Smooth muscle cell (in vitro differentiated cells): ENCODE measurements at regions not wholly inside any gene's neighbourhood (a gene's known extent, or its start where the extent isn't known, plus 50 kb on each side); places are given as distances from the start of the nearest gene placed in this dataset.
A peak's percentile ranks its signal among the peaks of the same experiment; 100 is the strongest.

Experiments
- DNase-seq: peaks from one replicate; lab custom pipeline; 2025; ENCODE audit not compliant: unreplicated experiment; lab: John Stamatoyannopoulos, UW
- H2AFZ ChIP-seq: fragments of 200-600 bp; sonication (generic); 2 replicates; pipeline ENCODE4 v1.6.0; 2016; ENCODE audit warnings: antibody characterized with exemption, low read depth, mild to moderate bottlenecking
- H3F3A ChIP-seq: fragments of 200-600 bp; sonication (generic); 2 replicates; pipeline ENCODE4 v1.6.0; 2017; ENCODE audit warnings: antibody characterized with exemption, low read depth
- H3K27ac ChIP-seq: fragments of 200-600 bp; sonication (generic); 2 replicates; pipeline ENCODE4 v1.5.1; 2016; ENCODE audit warnings: low read depth, mild to moderate bottlenecking
- H3K27me3 ChIP-seq: fragments of 200-600 bp; sonication (generic); 2 replicates; pipeline ENCODE4 v1.6.1; 2016; ENCODE audit warnings: low read depth, mild to moderate bottlenecking
- H3K36me3 ChIP-seq: fragments of 200-600 bp; sonication (generic); 2 replicates; pipeline ENCODE4 v1.5.1; 2016; ENCODE audit warnings: low read depth
- H3K4me1 ChIP-seq: fragments of 200-600 bp; sonication (generic); 2 replicates; pipeline ENCODE4 v1.5.1; 2016; ENCODE audit warnings: low read depth
- H3K4me2 ChIP-seq: fragments of 200-600 bp; sonication (generic); 2 replicates; pipeline ENCODE4 v1.6.0; 2016; ENCODE audit warnings: mild to moderate bottlenecking
- H3K4me3 ChIP-seq: fragments of 200-600 bp; sonication (generic); 2 replicates; pipeline ENCODE4 v1.5.1; 2016; ENCODE audit warnings: mild to moderate bottlenecking
- H3K79me2 ChIP-seq: fragments of 200-600 bp; sonication (generic); 2 replicates; pipeline ENCODE4 v1.6.0; 2016; ENCODE audit warnings: low read depth, mild to moderate bottlenecking
- H3K9ac ChIP-seq: fragments of 200-600 bp; sonication (generic); 2 replicates; pipeline ENCODE4 v1.6.0; 2016; ENCODE audit warnings: low read depth
- H3K9me3 ChIP-seq: fragments of 200-600 bp; sonication (generic); replicated peaks from 2 replicates; pipeline ENCODE4 v1.5.1; 2016; ENCODE audit warnings: low read depth
- H4K20me1 ChIP-seq: fragments of 200-600 bp; sonication (generic); 2 replicates; pipeline ENCODE4 v1.6.0; 2016; ENCODE audit warnings: low read depth
- WGBS: methylation state at CpG from one replicate; pipeline ENCODE4 v1.1.7; 2016; ENCODE audit warnings: low lambda C conversion rate; 5-methylcytosine and 5-hydroxymethylcytosine counted together
- TF ChIP-seq, protein P1 (sequence below): fragments of 200-600 bp; sonication (generic); IDR thresholded peaks from 2 replicates; pipeline ENCODE4 v1.5.1; 2017; ENCODE audit warnings: borderline replicate concordance, mild to moderate bottlenecking, antibody characterized with exemption; ENCODE audit not compliant: insufficient read depth, poor library complexity, severe bottlenecking

- WGBS, result 45% methylated on average over 2 of the region's 2 CpGs
- DNase-seq, result no peak
- TF ChIP-seq, protein P1, sequence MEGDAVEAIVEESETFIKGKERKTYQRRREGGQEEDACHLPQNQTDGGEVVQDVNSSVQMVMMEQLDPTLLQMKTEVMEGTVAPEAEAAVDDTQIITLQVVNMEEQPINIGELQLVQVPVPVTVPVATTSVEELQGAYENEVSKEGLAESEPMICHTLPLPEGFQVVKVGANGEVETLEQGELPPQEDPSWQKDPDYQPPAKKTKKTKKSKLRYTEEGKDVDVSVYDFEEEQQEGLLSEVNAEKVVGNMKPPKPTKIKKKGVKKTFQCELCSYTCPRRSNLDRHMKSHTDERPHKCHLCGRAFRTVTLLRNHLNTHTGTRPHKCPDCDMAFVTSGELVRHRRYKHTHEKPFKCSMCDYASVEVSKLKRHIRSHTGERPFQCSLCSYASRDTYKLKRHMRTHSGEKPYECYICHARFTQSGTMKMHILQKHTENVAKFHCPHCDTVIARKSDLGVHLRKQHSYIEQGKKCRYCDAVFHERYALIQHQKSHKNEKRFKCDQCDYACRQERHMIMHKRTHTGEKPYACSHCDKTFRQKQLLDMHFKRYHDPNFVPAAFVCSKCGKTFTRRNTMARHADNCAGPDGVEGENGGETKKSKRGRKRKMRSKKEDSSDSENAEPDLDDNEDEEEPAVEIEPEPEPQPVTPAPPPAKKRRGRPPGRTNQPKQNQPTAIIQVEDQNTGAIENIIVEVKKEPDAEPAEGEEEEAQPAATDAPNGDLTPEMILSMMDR, result no peak
- Histone ChIP-seq H3K27ac (no peak overlapping the region), H3F3A (no peaks in the 10 kb centered on the region), H3K27me3 (no peaks in the 10 kb centered on the region), H3K79me2 (no peaks in the 10 kb centered on the region), H3K4me1 (no peaks in the 10 kb centered on the region), H4K20me1 (no peaks in the 10 kb centered on the region), H3K9me3 (no peaks in the 10 kb centered on the region), H3K36me3 (no peaks in the 10 kb centered on the region), H2AFZ (peak overlapping the region; percentile 18), H3K4me3 (no peak overlapping the region), H3K4me2 (no peak overlapping the region), H3K9ac (no peak overlapping the region)
Measured at GRCh38 chr5:117788596-117788995, 1199.8 kb downstream of the DTWD2 start.

DNA sequence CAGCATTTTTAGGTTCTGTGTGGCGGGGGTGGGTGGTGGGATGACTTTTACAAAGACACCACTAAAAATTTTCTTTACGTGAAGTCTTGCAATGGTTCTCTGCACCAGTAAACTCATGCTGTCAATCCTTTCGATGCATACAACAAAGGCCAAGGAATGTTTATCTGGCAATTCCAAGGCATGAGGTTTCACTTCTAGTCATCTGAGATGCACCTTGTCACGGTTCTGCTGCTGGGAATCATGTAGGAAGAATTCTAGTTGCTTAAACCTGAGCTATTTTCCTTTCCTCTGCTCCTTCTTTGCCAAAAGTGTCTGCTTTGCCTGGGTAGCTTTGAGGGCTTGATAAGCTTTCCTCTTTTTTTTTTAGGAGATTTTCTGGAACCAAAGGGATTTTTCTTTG is 1204.5 kb upstream of the SEMA6A start:
- no peak for DNase-seq
- Histone ChIP-seq H2AFZ (no peak overlapping the region), H3K27me3 (no peaks in the 10 kb centered on the region), H3K27ac (no peak overlapping the region), H3K79me2 (no peaks in the 10 kb centered on the region), H3K4me2 (no peak overlapping the region), H3K9me3 (no peaks in the 10 kb centered on the region), H3K36me3 (no peaks in the 10 kb centered on the region), H3K4me1 (no peaks in the 10 kb centered on the region), H3K4me3 (no peak overlapping the region), H3F3A (no peaks in the 10 kb centered on the region), H4K20me1 (no peaks in the 10 kb centered on the region), H3K9ac (no peak overlapping the region)
- TF ChIP-seq, protein P1, result no peak
- WGBS, result 92% methylated on average over 4 of the region's 4 CpGs

DNA sequence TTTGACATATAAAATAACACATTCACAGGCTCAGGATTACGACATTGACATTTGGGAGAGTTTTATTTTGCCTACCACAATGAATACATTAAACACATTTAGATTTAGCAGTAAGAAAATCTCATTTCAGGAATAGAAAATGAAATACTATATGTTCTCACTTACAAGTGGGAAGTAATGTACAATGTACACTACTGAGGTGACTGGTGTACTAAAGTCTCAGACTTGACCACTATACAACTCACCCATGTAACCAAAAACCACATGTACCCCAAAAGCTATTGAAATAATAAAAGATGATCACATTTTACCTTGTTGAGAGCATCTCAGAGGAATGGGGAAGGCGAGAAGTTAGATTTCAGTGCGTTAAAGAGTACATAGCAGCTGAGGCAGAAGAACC is 1202.4 kb upstream of the SEMA6A start:
- 95% methylated on average over 3 of the region's 3 CpGs for WGBS
- TF ChIP-seq, protein P1, result no peak

GRCh38 chr5:117769877-117770276 is 1195.3 kb upstream of the SEMA6A start:
- H3K27ac ChIP-seq, result no peak overlapping the region
- no peak overlapping the region for H3K9ac ChIP-seq
- H3K27me3 ChIP-seq, result no peaks in the 10 kb centered on the region
- 94% methylated on average over 2 of the region's 2 CpGs for WGBS
- H3K4me1 ChIP-seq, result no peaks in the 10 kb centered on the region
- no peaks in the 10 kb centered on the region for H3F3A ChIP-seq
- no peak overlapping the region for H2AFZ ChIP-seq
- no peak for DNase-seq
- no peaks in the 10 kb centered on the region for H3K9me3 ChIP-seq
- no peak overlapping the region for H3K4me2 ChIP-seq
- TF ChIP-seq, protein P1, result no peak
- no peaks in the 10 kb centered on the region for H3K79me2 ChIP-seq
- H3K4me3 ChIP-seq, result no peak overlapping the region
- H3K36me3 ChIP-seq, result no peaks in the 10 kb centered on the region
- H4K20me1 ChIP-seq, result no peaks in the 10 kb centered on the region

More for the DNA sequence above, 1202.4 kb upstream of the SEMA6A start:
- H3K9me3 ChIP-seq, result no peaks in the 10 kb centered on the region
- no peaks in the 10 kb centered on the region for H3K4me1 ChIP-seq
- H2AFZ ChIP-seq, result no peak overlapping the region
- H3K4me2 ChIP-seq, result no peak overlapping the region
- no peaks in the 10 kb centered on the region for H4K20me1 ChIP-seq
- H3F3A ChIP-seq, result no peaks in the 10 kb centered on the region
- no peak overlapping the region for H3K9ac ChIP-seq
- no peaks in the 10 kb centered on the region for H3K36me3 ChIP-seq
- H3K79me2 ChIP-seq, result no peaks in the 10 kb centered on the region
- H3K4me3 ChIP-seq, result no peak overlapping the region
- no peak for DNase-seq
- no peaks in the 10 kb centered on the region for H3K27me3 ChIP-seq
- no peak overlapping the region for H3K27ac ChIP-seq
